Karpas-422 (cell line): ENCODE measurements at regions not wholly inside any gene's neighbourhood (a gene's known extent, or its start where the extent isn't known, plus 50 kb on each side); places are given as distances from the start of the nearest gene placed in this dataset.

Source experiments
- DNase-seq: peaks from one replicate; pipeline ENCODE4 v3.0.0-alpha.2; 2015
- H2AFZ ChIP-seq: fragments of 200-600 bp; sonication (generic); 2 replicates; pipeline ENCODE4 v1.6.1; 2014; ENCODE audit warnings: antibody characterized with exemption, low read length, mixed read lengths
- H3K27ac ChIP-seq: fragments of 200-600 bp; sonication (generic); 2 replicates; pipeline ENCODE4 v1.5.1; 2014; ENCODE audit warnings: mild to moderate bottlenecking, low read length, moderate library complexity
- H3K27me3 ChIP-seq: fragments of 200-600 bp; sonication (generic); 2 replicates; pipeline ENCODE4 v1.6.1; 2014; ENCODE audit warnings: low read length, mixed read lengths
- H3K36me3 ChIP-seq: fragments of 200-600 bp; sonication (generic); 2 replicates; pipeline ENCODE4 v1.6.1; 2014; ENCODE audit warnings: low read length, mixed read lengths; ENCODE audit not compliant: insufficient read depth
- H3K4me1 ChIP-seq: fragments of 200-600 bp; sonication (generic); 2 replicates; pipeline ENCODE4 v1.6.1; 2014; ENCODE audit warnings: mild to moderate bottlenecking, low read length, mixed read lengths
- H3K4me2 ChIP-seq: fragments of 200-600 bp; sonication (generic); 2 replicates; pipeline ENCODE4 v1.6.1; 2014; ENCODE audit warnings: low read length, low read depth, mild to moderate bottlenecking; ENCODE audit not compliant: poor library complexity, severe bottlenecking
- H3K4me3 ChIP-seq: fragments of 200-600 bp; sonication (generic); 2 replicates; pipeline ENCODE4 v1.5.1; 2014; ENCODE audit warnings: mild to moderate bottlenecking, antibody characterized with exemption, low read length, mixed read lengths
- H3K79me2 ChIP-seq: fragments of 200-600 bp; sonication (generic); 2 replicates; pipeline ENCODE4 v1.6.1; 2014; ENCODE audit warnings: mild to moderate bottlenecking, low read length, mixed read lengths
- H3K9ac ChIP-seq: fragments of 200-600 bp; sonication (generic); 2 replicates; pipeline ENCODE4 v1.6.0; 2014; ENCODE audit warnings: low read length
- H3K9me2 ChIP-seq: fragments of 200-600 bp; sonication (generic), shearing (Covaris generic); replicated peaks from 2 replicates; pipeline ENCODE4 v1.6.0; 2014; ENCODE audit warnings: mild to moderate bottlenecking, low read length, moderate library complexity; ENCODE audit not compliant: insufficient read depth
- H3K9me3 ChIP-seq: fragments of 300-700, 200-600 bp; sonication (generic); 2 replicates; pipeline ENCODE4 v1.6.1; 2014; ENCODE audit warnings: low read length, mixed read lengths
- H4K20me1 ChIP-seq: fragments of 200-600 bp; sonication (generic); 2 replicates; pipeline ENCODE4 v1.6.1; 2014; ENCODE audit warnings: mild to moderate bottlenecking, antibody characterized with exemption, low read length, low read depth; ENCODE audit not compliant: insufficient read depth

DNA sequence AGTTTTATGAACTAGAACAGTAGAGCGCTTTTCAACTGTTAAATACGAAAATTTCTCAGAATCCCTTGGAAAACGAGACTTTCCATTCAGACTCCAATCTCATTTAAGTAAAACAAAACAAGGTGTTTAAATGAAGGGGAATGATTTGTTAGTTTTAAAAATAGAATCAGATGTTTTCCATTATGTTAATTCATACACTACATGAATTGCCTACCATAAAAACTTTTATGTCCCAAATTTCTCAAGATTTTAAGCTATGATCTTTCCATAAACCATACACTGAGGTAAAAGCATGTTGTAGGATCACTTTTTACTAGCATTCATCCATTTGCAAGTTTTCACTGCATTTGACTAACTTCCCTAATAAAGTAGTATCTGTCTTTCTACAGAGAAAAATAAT, 180.3 kb upstream of the ZP4 start:
- no peaks in the 10 kb centered on the region for H4K20me1 ChIP-seq
- H3K79me2 ChIP-seq, result no peaks in the 10 kb centered on the region
- H3K4me1 ChIP-seq, result no peaks in the 10 kb centered on the region
- H3K4me3 ChIP-seq, result no peak overlapping the region
- no peak overlapping the region for H3K4me2 ChIP-seq
- no peak overlapping the region for H3K27ac ChIP-seq
- H3K9me2 ChIP-seq, result no peaks in the 10 kb centered on the region
- peaks cover 25% of the 10 kb centered on the region for H3K9me3 ChIP-seq
- DNase-seq, result no peak
- H3K27me3 ChIP-seq, result no peaks in the 10 kb centered on the region
- no peak overlapping the region for H3K9ac ChIP-seq
- H3K36me3 ChIP-seq, result no peaks in the 10 kb centered on the region
- H2AFZ ChIP-seq, result no peak overlapping the region

DNA sequence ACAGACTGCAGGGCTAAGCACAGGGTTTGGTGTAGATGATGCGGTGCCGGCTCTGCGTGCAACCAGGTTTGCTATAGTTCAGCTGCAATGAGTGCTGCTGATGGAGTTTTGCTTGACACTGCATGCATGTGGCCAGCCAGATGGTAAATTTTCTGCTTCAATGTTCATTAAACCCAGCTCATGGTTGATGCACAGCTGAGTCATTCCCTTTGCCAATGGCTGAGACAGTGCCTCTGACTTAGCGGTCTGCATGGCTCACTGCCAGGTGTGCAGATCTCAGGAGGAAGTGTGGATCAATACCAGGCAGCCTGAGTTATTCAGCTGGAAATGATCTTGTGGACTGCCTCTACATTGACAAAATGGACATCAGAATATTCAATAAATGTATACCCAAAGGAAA, 172.7 kb upstream of the ZP4 start:
- no peak overlapping the region for H2AFZ ChIP-seq

DNA sequence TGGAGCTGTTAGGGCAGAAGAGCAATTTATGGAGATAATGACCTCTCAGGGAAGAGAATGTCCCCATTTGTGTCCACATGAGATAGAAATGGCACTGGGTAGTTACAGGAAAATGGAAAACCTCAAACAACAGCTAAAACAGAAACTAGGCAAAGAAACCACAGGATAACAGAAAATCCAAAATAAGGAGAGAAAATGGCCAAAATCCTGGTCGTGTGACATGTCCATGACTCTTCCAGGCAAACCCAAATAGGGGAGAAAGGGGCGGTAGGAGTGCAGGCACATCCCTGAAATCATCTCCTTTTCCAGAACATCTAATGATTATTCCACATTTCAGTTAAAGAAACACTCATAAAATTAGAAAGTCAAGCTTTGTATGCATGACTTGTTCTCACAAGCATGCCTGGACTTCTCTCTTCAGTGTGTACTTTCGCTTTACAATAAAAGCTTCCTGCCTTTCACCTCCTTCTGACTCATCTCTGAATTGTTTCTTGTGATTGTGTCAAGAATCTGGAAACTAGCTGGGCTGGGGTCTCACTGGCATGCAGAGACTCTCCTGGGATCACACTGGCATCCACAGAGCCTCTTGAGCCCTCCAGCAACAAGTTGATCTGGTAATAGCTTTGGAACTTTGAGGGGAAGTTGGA, 171.4 kb upstream of the ZP4 start:
- Histone ChIP-seq H4K20me1 (no peaks in the 10 kb centered on the region), H2AFZ (no peak overlapping the region), H3K9me2 (no peaks in the 10 kb centered on the region)

More for the DNA sequence above, 172.7 kb upstream of the ZP4 start:
- Histone ChIP-seq H3K27me3 (no peaks in the 10 kb centered on the region), H3K4me2 (no peak overlapping the region), H3K9ac (no peak overlapping the region), H3K79me2 (no peaks in the 10 kb centered on the region), H3K9me2 (no peaks in the 10 kb centered on the region), H3K9me3 (peaks cover 3% of the 10 kb centered on the region), H3K4me3 (no peak overlapping the region), H4K20me1 (no peaks in the 10 kb centered on the region), H3K4me1 (no peaks in the 10 kb centered on the region), H3K36me3 (no peaks in the 10 kb centered on the region), H3K27ac (no peak overlapping the region)
- no peak for DNase-seq

GRCh38 chr1:238060061-238060460, 169.3 kb upstream of the ZP4 start:
- Histone ChIP-seq H3K4me1 (no peaks in the 10 kb centered on the region), H3K36me3 (no peaks in the 10 kb centered on the region), H4K20me1 (no peaks in the 10 kb centered on the region), H3K4me3 (no peak overlapping the region), H2AFZ (no peak overlapping the region), H3K27me3 (no peaks in the 10 kb centered on the region), H3K27ac (no peak overlapping the region), H3K9me2 (no peaks in the 10 kb centered on the region), H3K4me2 (no peak overlapping the region), H3K9me3 (peaks cover 7% of the 10 kb centered on the region), H3K9ac (no peak overlapping the region), H3K79me2 (no peaks in the 10 kb centered on the region)
- DNase-seq, result no peak

More for the DNA sequence above, 171.4 kb upstream of the ZP4 start:
- no peaks in the 10 kb centered on the region for H3K36me3 ChIP-seq
- H3K79me2 ChIP-seq, result no peaks in the 10 kb centered on the region
- no peaks in the 10 kb centered on the region for H3K27me3 ChIP-seq
- H3K4me1 ChIP-seq, result no peaks in the 10 kb centered on the region
- H3K4me2 ChIP-seq, result no peak overlapping the region
- DNase-seq, result no peak
- H3K4me3 ChIP-seq, result no peak overlapping the region
- no peak overlapping the region for H3K27ac ChIP-seq
- no peak overlapping the region for H3K9ac ChIP-seq
- H3K9me3 ChIP-seq, result peaks cover 3% of the 10 kb centered on the region

- no peaks in the 10 kb centered on the region for H3K36me3 ChIP-seq
- no peak overlapping the region for H3K4me2 ChIP-seq
- no peaks in the 10 kb centered on the region for H3K79me2 ChIP-seq
- no peak overlapping the region for H2AFZ ChIP-seq
- H3K27ac ChIP-seq, result no peak overlapping the region
- H4K20me1 ChIP-seq, result no peaks in the 10 kb centered on the region
- H3K9me2 ChIP-seq, result no peaks in the 10 kb centered on the region
- no peak overlapping the region for H3K9ac ChIP-seq
- DNase-seq, result no peak
- H3K4me1 ChIP-seq, result no peaks in the 10 kb centered on the region
- peaks cover 23% of the 10 kb centered on the region; the same call in 1 of the 2 replicates for H3K9me3 ChIP-seq
- no peaks in the 10 kb centered on the region for H3K27me3 ChIP-seq
- H3K4me3 ChIP-seq, result no peak overlapping the region
These were observed 162.0 kb upstream of the ZP4 start for GRCh38 chr1:238052496-238053266.

DNA sequence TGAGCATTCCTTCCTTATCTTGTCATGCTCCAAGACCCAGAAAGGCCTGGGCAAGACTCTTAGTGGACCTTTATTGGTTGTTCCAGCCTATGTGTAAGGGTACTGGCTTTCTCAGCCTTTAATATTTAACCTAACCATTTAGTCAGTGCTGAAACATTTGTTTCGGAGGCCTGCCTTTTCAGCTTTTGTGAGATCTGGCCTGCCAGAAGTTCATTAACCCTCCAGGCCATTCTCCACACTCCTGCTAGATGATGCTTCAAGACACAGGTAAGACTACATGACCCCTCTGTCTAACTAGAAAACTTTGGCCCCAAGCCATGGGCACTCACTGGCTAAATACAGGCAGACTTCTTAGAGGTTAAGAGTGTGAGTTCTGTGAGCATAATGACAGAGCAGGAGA, 138.4 kb upstream of the ZP4 start:
- no peaks in the 10 kb centered on the region for H3K36me3 ChIP-seq
- H3K79me2 ChIP-seq, result no peaks in the 10 kb centered on the region
- no peak for DNase-seq
- H3K27ac ChIP-seq, result no peak overlapping the region
- H2AFZ ChIP-seq, result no peak overlapping the region
- H4K20me1 ChIP-seq, result no peaks in the 10 kb centered on the region
- no peaks in the 10 kb centered on the region for H3K4me1 ChIP-seq
- H3K4me3 ChIP-seq, result no peak overlapping the region
- peaks cover 30% of the 10 kb centered on the region for H3K9me3 ChIP-seq
- no peaks in the 10 kb centered on the region for H3K27me3 ChIP-seq
- H3K9ac ChIP-seq, result no peak overlapping the region
- H3K9me2 ChIP-seq, result no peaks in the 10 kb centered on the region
- H3K4me2 ChIP-seq, result no peak overlapping the region

DNA sequence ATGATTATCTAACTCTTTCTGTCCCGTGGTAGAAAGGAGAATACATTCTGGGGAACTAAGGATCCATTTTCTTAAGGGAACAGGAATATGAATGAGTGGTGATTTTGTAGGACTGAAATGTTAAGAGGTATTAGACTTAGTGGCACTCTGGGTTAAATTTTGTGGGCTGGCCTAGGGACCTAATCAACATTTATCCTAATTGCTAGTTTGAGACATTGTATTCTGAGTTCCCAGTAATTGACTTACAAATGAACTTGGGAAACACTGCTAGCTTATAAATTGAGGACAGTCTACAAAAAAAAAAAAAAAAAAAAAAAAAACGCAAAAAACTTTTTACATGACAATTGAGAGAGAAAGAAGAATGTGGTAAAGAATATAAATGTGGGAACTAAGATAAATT, 136.6 kb upstream of the ZP4 start:
- Histone ChIP-seq H2AFZ (no peak overlapping the region), H3K27ac (no peak overlapping the region), H3K9me2 (no peaks in the 10 kb centered on the region), H3K9ac (no peak overlapping the region), H3K4me2 (no peak overlapping the region), H3K36me3 (no peaks in the 10 kb centered on the region), H3K9me3 (peaks cover 27% of the 10 kb centered on the region), H3K4me1 (no peaks in the 10 kb centered on the region), H3K4me3 (no peak overlapping the region), H3K79me2 (no peaks in the 10 kb centered on the region), H4K20me1 (no peaks in the 10 kb centered on the region), H3K27me3 (no peaks in the 10 kb centered on the region)
- DNase-seq, result no peak

DNA sequence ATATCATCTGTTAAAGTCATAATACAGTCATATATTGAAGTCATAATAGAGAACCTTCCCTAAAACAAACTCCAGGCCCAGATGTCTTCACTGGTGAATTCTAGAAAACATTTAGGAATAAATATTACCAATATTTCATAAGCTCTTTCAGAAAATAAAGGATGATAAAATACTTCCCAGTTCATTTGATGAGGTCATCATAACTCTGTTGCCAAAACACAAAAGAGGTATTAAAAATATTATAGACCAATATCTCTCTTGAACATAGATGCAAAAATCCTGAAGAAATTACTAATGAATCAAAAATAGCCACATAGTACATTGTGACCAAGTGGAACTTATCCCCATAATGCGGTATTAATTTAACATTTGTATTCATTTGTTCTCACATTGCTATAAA, 132.4 kb upstream of the ZP4 start:
- Histone ChIP-seq H3K79me2 (no peaks in the 10 kb centered on the region), H4K20me1 (no peaks in the 10 kb centered on the region), H3K9me2 (no peaks in the 10 kb centered on the region), H3K4me1 (no peaks in the 10 kb centered on the region), H3K27me3 (no peaks in the 10 kb centered on the region), H3K27ac (no peak overlapping the region), H3K4me3 (no peak overlapping the region), H2AFZ (no peak overlapping the region), H3K9ac (no peak overlapping the region), H3K9me3 (peaks cover 21% of the 10 kb centered on the region), H3K36me3 (no peaks in the 10 kb centered on the region), H3K4me2 (no peak overlapping the region)
- no peak for DNase-seq
